ENCODE measurements at regions not wholly inside any gene's neighbourhood (a gene's known extent, or its start where the extent isn't known, plus 50 kb on each side); places are given as distances from the start of the nearest gene placed in this dataset.

DNA sequence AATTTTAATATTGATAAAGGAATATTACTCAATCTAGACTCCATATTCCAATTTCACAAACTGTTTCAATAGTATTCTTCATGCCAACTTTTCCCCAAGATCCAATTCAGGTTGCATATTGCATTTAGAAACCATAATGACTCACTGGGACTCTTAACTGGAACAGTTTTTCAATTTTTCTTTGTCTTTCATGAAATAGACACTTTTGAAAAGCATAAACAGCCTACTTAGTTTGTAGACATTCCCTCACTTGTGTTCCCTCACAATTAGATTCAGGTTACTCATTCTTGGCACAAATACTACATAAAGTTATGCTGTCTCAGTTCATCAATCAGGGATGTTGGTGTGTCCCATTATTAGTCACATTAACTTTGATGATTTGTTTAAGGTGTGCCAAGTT is 1768.4 kb upstream of the PIK3C3 start:
- no peak for TF ChIP-seq POLR2AphosphoS5 (IDR thresholded peaks at IDR 0.05; ENCODE audit: low read depth, low read length)
- no peak for TF ChIP-seq SIN3A (IDR thresholded peaks at IDR 0.05; ENCODE audit: borderline replicate concordance, insufficient read depth, low read length)
- no peak for TF ChIP-seq TAF1 (IDR thresholded peaks at IDR 0.05; ENCODE audit: borderline replicate concordance, insufficient read depth, low read length)
- no peak for TF ChIP-seq REST (IDR thresholded peaks at IDR 0.05; ENCODE audit: insufficient read depth in 1 of 2, low read depth in 2 of 2, low read length in 2 of 2)
- no peak for TF ChIP-seq FOXP2 (optimal IDR thresholded peaks at IDR 0.05; ENCODE audit: borderline replicate concordance, extremely low read depth, extremely low read length, insufficient read depth)

DNA sequence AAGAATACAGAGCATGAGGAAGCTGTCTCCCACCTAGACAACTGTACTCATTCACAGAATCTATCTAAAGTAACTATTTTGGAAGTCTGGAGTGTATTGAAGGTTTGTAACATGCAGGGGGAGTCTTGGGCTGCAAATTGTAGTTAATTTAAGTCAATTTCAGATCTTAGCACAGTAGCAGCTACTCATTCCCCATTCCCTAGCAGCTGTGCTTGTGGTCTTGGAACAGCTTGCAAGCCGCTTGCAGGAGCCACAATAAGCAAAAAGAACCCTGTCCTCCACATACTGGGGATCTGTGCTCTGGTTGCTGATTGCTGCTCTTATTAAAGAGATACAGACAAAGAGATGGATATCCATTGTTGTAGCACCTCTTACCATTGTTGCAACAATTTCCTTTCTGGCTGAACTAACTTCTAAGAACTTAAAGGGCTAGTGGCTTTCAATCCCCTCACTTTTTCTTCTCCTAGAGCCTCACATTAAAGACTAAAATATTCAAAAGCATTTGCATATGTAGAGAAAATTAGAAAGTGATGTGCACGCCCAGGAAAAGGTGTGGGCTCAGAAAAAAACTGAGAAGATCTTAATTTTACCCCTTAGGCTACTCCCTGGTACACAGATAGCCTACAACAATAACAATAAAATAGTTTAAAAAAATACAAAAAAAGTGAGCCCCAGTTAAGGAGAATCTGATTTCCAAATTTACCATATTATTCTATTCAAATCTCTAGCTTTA is 1775.1 kb upstream of the PIK3C3 start:
- TF ChIP-seq POLR2AphosphoS5 (IDR thresholded peaks at IDR 0.05; ENCODE audit: low read depth, low read length) (no peak), REST (IDR thresholded peaks at IDR 0.05; ENCODE audit: insufficient read depth in 1 of 2, low read depth in 2 of 2, low read length in 2 of 2) (no peak), TAF1 (IDR thresholded peaks at IDR 0.05; ENCODE audit: borderline replicate concordance, insufficient read depth, low read length) (no peak), SIN3A (IDR thresholded peaks at IDR 0.05; ENCODE audit: borderline replicate concordance, insufficient read depth, low read length) (no peak), FOXP2 (optimal IDR thresholded peaks at IDR 0.05; ENCODE audit: borderline replicate concordance, extremely low read depth, extremely low read length, insufficient read depth) (no peak)

GRCh38 chr18:40168026-40168425 is 1787.0 kb upstream of the PIK3C3 start:
- no peak for TF ChIP-seq FOXP2 (optimal IDR thresholded peaks at IDR 0.05; ENCODE audit: borderline replicate concordance, extremely low read depth, extremely low read length, insufficient read depth)
- TF ChIP-seq TAF1 (IDR thresholded peaks at IDR 0.05; ENCODE audit: borderline replicate concordance, insufficient read depth, low read length) = no peak
- TF ChIP-seq SIN3A (IDR thresholded peaks at IDR 0.05; ENCODE audit: borderline replicate concordance, insufficient read depth, low read length) = no peak
- TF ChIP-seq POLR2AphosphoS5 (IDR thresholded peaks at IDR 0.05; ENCODE audit: low read depth, low read length) = no peak
- TF ChIP-seq REST (IDR thresholded peaks at IDR 0.05; ENCODE audit: insufficient read depth in 1 of 2, low read depth in 2 of 2, low read length in 2 of 2) = no peak

DNA sequence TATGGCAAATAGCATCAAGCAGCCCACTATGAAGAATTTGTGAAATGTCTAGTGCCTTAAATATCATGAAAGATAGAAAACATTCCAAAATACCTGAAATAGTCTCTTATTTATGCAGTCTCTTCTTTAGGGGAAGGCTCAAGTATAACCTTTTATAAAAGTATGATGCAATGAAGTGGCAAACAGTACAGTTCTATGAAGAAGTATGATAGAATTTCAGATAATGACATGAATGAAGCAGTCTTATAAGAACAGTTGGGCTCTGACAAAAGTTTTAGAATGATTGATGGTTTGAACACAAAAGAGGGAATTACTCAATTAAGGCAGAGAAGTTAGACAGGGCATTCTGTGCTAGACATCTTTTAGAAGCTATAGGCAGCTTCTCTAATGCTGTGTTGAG is 1791.8 kb upstream of the PIK3C3 start:
- no peak for TF ChIP-seq SIN3A (IDR thresholded peaks at IDR 0.05; ENCODE audit: borderline replicate concordance, insufficient read depth, low read length)

GRCh38 chr18:40160361-40160760 is 1794.7 kb upstream of the PIK3C3 start:
- no peak for TF ChIP-seq TAF1 (IDR thresholded peaks at IDR 0.05; ENCODE audit: borderline replicate concordance, insufficient read depth, low read length)
- no peak for TF ChIP-seq POLR2AphosphoS5 (IDR thresholded peaks at IDR 0.05; ENCODE audit: low read depth, low read length)
- no peak for TF ChIP-seq SIN3A (IDR thresholded peaks at IDR 0.05; ENCODE audit: borderline replicate concordance, insufficient read depth, low read length)
- TF ChIP-seq FOXP2 (optimal IDR thresholded peaks at IDR 0.05; ENCODE audit: borderline replicate concordance, extremely low read depth, extremely low read length, insufficient read depth) = no peak
- TF ChIP-seq REST (IDR thresholded peaks at IDR 0.05; ENCODE audit: insufficient read depth in 1 of 2, low read depth in 2 of 2, low read length in 2 of 2) = no peak

All from PFSK-1 (cell line).